IPS-18c (cell line): ENCODE measurements at regions not wholly inside any gene's neighbourhood (a gene's known extent, or its start where the extent isn't known, plus 50 kb on each side); places are given as distances from the start of the nearest gene placed in this dataset.

Experiments used
- H3K4me3 ChIP-seq: 2 replicates; pipeline ENCODE4 v1.7.0; 2013; ENCODE audit warnings: low read depth, mild to moderate bottlenecking, low read length, moderate library complexity; ENCODE audit not compliant: insufficient read depth
- H3K9me3 ChIP-seq: one replicate; pipeline ENCODE4 v1.6.1; 2013; ENCODE audit warnings: mild to moderate bottlenecking, low read length, moderate library complexity; ENCODE audit not compliant: control insufficient read depth, insufficient read depth

- no peaks in the 10 kb centered on the region for H3K9me3 ChIP-seq
- H3K4me3 ChIP-seq: no peak overlapping the region
Measured at GRCh38 chr3:168872826-168873225, 777.1 kb upstream of the GOLIM4 start.

GRCh38 chr3:168870892-168871291 lies 775.2 kb upstream of the GOLIM4 start:
- no peaks in the 10 kb centered on the region for H3K9me3 ChIP-seq
- no peak overlapping the region for H3K4me3 ChIP-seq

DNA sequence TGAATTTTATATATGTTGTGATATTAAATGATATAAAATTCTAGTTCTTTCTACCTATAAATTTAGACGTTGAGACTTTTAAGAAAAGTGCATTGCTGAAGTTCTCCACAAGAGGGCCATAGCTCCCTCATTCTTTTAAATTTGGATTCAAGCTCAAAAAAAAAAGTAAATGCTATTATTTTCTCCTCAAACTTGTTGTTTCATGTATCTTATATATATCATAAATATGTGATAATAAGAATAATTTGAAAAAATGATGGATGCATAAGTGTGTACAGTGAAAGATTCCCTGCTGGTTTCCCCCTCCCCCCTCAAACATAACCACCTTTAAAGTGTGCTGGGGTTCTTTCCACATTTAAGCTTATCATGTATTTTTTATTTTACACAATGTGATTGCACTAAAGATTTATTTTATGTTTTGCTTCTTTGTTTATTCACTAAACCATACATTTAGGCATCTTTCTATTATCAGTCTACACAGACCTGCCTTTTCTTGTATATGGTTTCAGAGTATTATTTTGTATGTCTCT lies 769.4 kb upstream of the GOLIM4 start:
- no peak overlapping the region for H3K4me3 ChIP-seq
- no peaks in the 10 kb centered on the region for H3K9me3 ChIP-seq

- H3K9me3 ChIP-seq: no peaks in the 10 kb centered on the region
Measured at GRCh38 chr3:168864107-168865021, 768.6 kb upstream of the GOLIM4 start.

DNA sequence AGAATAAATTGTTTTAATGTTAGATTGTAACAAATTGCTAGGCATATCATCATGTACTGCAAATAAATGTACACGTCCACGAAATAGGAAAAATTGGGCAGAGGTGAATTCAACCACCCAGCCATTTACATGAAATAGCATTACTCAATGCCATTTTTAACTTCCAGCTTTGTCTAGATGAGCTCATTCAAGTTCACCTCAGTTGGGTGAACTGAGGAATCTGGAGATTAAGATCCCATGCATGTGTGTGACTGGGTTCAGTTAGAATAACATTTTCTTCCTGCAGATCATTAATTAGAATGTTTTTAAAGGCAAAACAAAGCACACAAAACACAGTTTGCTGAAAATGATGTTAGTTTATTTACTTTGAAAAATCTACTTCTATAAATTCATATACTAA lies 767.8 kb upstream of the GOLIM4 start:
- H3K9me3 ChIP-seq: no peaks in the 10 kb centered on the region

More at GRCh38 chr3:168864107-168865021, 768.6 kb upstream of the GOLIM4 start:
- H3K4me3 ChIP-seq: no peak overlapping the region

GRCh38 chr3:168862466-168862865 lies 766.7 kb upstream of the GOLIM4 start:
- Histone ChIP-seq H3K4me3 (no peak overlapping the region), H3K9me3 (no peaks in the 10 kb centered on the region)

More for the DNA sequence above, 767.8 kb upstream of the GOLIM4 start:
- no peak overlapping the region for H3K4me3 ChIP-seq

DNA sequence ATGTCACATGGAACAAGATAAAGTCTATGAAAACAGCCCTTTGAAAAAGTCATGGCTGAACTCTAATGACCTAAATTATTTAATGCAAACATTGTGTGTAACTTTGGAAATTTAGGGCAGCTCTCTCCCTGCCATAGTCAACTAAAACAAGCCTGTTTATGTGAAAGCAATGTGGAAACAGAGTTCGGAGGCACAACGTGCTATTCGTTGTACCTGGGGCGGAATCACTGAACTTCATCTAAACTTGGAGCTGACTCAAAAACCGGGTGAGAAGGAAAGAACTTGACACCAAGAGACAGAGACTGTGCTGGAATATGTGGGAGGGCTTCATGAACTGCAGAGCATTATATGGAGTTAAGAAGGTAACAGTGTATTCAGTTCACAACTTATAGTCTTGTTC lies 764.9 kb upstream of the GOLIM4 start:
- H3K9me3 ChIP-seq: no peaks in the 10 kb centered on the region
- H3K4me3 ChIP-seq: no peak overlapping the region

GRCh38 chr3:168860028-168860427 lies 764.3 kb upstream of the GOLIM4 start:
- no peak overlapping the region for H3K4me3 ChIP-seq

GRCh38 chr3:168859574-168859973 lies 763.9 kb upstream of the GOLIM4 start:
- H3K9me3 ChIP-seq: no peaks in the 10 kb centered on the region

More at GRCh38 chr3:168860028-168860427, 764.3 kb upstream of the GOLIM4 start:
- no peaks in the 10 kb centered on the region for H3K9me3 ChIP-seq

GRCh38 chr3:168859143-168859542 lies 763.4 kb upstream of the GOLIM4 start:
- Histone ChIP-seq H3K4me3 (no peak overlapping the region), H3K9me3 (no peaks in the 10 kb centered on the region)

More at GRCh38 chr3:168859574-168859973, 763.9 kb upstream of the GOLIM4 start:
- no peak overlapping the region for H3K4me3 ChIP-seq

GRCh38 chr3:168858327-168858726 lies 762.6 kb upstream of the GOLIM4 start:
- no peak overlapping the region for H3K4me3 ChIP-seq

DNA sequence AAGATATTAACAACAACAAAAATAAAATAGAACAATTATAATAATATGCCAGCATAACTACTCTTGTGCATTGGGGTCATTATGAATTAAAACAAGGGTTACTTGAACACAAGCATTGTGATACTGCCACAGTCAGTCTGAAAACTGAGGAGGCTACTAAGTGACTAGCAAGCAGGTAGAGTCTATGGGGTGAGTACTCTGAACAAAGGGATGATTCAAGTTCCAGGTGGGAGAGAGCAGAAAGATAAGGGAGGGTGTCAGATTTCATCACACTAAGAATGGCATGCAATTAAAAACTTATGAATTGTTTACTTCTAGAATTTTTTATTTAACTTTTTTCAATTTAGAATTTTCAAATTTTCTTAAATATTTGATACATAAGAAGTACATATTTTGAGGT lies 754.4 kb upstream of the GOLIM4 start:
- H3K4me3 ChIP-seq: no peak overlapping the region
- H3K9me3 ChIP-seq: no peaks in the 10 kb centered on the region

More at GRCh38 chr3:168858327-168858726, 762.6 kb upstream of the GOLIM4 start:
- no peaks in the 10 kb centered on the region for H3K9me3 ChIP-seq

GRCh38 chr3:168847291-168847883 lies 751.7 kb upstream of the GOLIM4 start:
- no peak overlapping the region for H3K4me3 ChIP-seq
- no peaks in the 10 kb centered on the region for H3K9me3 ChIP-seq

GRCh38 chr3:168844894-168845482 lies 749.3 kb upstream of the GOLIM4 start:
- Histone ChIP-seq H3K9me3 (no peaks in the 10 kb centered on the region), H3K4me3 (no peak overlapping the region)

GRCh38 chr3:168844472-168844871 lies 748.7 kb upstream of the GOLIM4 start:
- H3K4me3 ChIP-seq: no peak overlapping the region
- H3K9me3 ChIP-seq: no peaks in the 10 kb centered on the region

DNA sequence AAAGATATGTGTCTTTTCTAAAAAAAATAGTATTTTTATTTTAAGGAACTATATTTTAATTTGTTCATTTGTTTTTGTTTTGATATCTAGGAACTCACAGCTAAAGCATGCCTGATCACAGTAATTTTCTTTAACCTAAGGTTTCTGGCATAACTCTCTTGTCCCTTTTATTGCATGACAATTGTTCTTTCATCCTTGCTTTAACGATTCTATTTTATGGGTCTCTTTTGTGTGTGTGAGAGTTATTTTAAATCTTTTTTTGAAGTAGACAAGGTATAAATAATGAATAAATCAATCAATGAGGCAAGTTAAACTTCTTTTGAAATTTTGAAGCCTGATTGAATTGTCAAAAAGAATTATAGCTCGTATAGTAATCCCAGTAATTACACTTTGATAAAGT lies 747.8 kb upstream of the GOLIM4 start:
- no peak overlapping the region for H3K4me3 ChIP-seq
- no peaks in the 10 kb centered on the region for H3K9me3 ChIP-seq

- no peaks in the 10 kb centered on the region for H3K9me3 ChIP-seq
- H3K4me3 ChIP-seq: no peak overlapping the region
Measured at GRCh38 chr3:168839653-168840052, 743.9 kb upstream of the GOLIM4 start.

- Histone ChIP-seq H3K9me3 (peaks cover 2% of the 10 kb centered on the region), H3K4me3 (no peak overlapping the region)
Measured at GRCh38 chr3:168834558-168834957, 738.8 kb upstream of the GOLIM4 start.
